ENCODE measurements at regions not wholly inside any gene's neighbourhood (a gene's known extent, or its start where the extent isn't known, plus 50 kb on each side); places are given as distances from the start of the nearest gene placed in this dataset.

DNA sequence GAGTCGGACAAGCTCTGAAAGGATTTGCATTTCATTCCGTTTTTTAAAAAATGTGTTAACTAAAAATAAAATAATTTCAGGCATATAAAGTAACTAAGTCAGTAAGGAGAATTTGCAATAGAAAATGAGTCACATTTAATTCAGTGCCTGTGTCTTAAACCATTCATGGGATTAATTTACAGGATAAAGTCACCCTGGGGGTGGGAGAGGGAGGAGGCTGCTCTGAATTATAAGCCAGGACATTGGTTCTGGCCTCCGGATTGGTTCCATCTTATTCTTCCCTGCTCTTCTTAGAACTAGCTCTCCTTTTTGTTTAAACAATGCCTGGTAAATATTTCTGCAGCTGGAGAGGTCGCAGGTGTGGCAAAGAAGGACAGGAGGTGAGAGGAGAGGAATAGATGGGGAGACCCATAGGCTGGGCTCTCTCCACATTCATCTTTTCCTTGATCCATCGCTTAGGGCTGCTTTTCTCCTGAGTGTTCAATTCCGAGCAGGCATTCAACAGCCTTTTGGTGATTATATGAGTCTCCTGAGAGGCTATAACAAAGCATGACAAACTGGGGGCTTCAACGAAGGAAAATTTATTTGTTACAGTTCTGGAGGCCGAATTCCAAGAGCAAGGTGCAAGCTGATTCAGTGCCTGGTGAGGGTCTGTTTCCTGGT, 319.2 kb downstream of the PHKB start:
- Histone ChIP-seq H2BK12ac (ENCODE audit: low read length in 2 of 2) (no peak overlapping the region), H3K4ac (ENCODE audit: low read depth in 1 of 2, low read length in 2 of 2) (no peak overlapping the region), H2AK5ac (ENCODE audit: low read length, severe bottlenecking) (no peak overlapping the region), H2AFZ (ENCODE audit: low read depth, low read length) (no peak overlapping the region), H4K8ac (ENCODE audit: low read length) (no peak overlapping the region), H3K4me3 (ENCODE audit: insufficient read depth in 1 of 2, low read depth in 1 of 2, low read length in 2 of 2) (peak overlapping the region in 1 of 2 experiments; percentile 75), H3K14ac (ENCODE audit: low read length in 2 of 2) (no peak overlapping the region), H2BK5ac (ENCODE audit: low read depth, low read length, poor library complexity, severe bottlenecking) (no peak overlapping the region), H3K4me2 (ENCODE audit: low read length, poor library complexity, severe bottlenecking) (no peak overlapping the region), H3K27ac (ENCODE audit: low read length, poor library complexity, severe bottlenecking) (no peak overlapping the region), H3K23ac (ENCODE audit: low read length in 2 of 2) (no peak overlapping the region), H3K27me3 (ENCODE audit: control insufficient read depth in 1 of 2, insufficient read depth in 1 of 2, low read length in 2 of 2) (no peaks in the 10 kb centered on the region), H3K4me1 (ENCODE audit: control insufficient read depth, insufficient read depth, low read depth, low read length) (peaks cover 2% of the 10 kb centered on the region), H4K91ac (ENCODE audit: low read length) (no peak overlapping the region), H3K79me1 (replicated peaks; ENCODE audit: low read length, poor library complexity, severe bottlenecking) (no peaks in the 10 kb centered on the region), H3K9ac (ENCODE audit: low read length) (peak overlapping the region; percentile 62), H3K18ac (ENCODE audit: low read depth in 1 of 2, low read length in 2 of 2) (no peak overlapping the region), H2BK120ac (ENCODE audit: low read depth, low read length) (no peak overlapping the region), H3K9me3 (ENCODE audit: control insufficient read depth, low read length) (no peaks in the 10 kb centered on the region), H2BK15ac (ENCODE audit: low read depth, poor library complexity, severe bottlenecking) (no peak overlapping the region), H3K36me3 (ENCODE audit: control insufficient read depth in 1 of 2, insufficient read depth in 2 of 2, low read depth in 1 of 2, low read length in 2 of 2) (no peaks in the 10 kb centered on the region)
- no peak for DNase-seq
- WGBS = 84% methylated on average over 5 of the region's 8 CpGs

DNA sequence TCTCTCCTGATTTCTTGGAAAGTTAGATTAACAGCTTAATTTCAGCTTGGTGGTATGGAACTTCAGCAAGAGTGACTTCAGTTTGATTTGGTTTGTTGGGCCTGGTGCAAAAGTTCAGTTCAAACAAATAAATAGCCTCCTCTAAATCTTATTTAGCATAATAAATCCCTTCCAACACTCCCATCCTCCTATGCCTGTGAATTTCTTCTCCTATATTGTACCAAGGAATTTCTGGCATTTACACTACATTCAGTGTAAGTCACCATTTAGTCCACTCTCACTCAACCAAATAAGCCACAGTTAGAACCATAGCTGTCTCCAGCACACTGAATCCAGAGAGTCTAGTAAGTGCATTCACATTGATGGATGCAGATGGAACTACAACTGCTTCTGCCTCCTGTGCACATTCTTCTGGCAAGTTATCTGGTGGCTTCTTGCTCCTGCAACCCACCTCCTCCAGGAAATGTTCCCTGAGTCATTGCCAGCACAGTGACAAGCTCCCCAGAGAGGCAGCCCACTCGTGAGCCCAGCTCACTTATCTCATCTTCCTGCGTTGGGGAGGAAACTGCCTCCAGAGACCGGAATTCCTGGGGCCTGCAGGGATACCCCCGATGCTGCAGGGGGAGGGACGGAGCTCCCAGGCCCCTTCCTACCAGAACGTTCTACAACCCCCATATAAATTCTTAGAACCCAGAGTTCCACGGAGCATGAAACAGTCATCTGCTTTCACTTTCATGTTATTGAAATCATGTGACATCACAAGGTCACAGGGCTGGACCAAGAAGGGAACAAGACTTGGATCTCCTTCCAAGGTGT, 318.3 kb downstream of the PHKB start:
- Histone ChIP-seq H3K79me1 (replicated peaks; ENCODE audit: low read length, poor library complexity, severe bottlenecking) (no peaks in the 10 kb centered on the region), H2AK5ac (ENCODE audit: low read length, severe bottlenecking) (no peak overlapping the region), H2BK15ac (ENCODE audit: low read depth, poor library complexity, severe bottlenecking) (no peak overlapping the region), H3K4me2 (ENCODE audit: low read length, poor library complexity, severe bottlenecking) (no peak overlapping the region), H2BK12ac (ENCODE audit: low read length in 2 of 2) (no peak overlapping the region), H4K8ac (ENCODE audit: low read length) (peak overlapping the region; percentile 60), H3K23ac (ENCODE audit: low read length in 2 of 2) (no peak overlapping the region), H3K36me3 (ENCODE audit: control insufficient read depth in 1 of 2, insufficient read depth in 2 of 2, low read depth in 1 of 2, low read length in 2 of 2) (no peaks in the 10 kb centered on the region), H3K4me3 (ENCODE audit: insufficient read depth in 1 of 2, low read depth in 1 of 2, low read length in 2 of 2) (peak overlapping the region in 1 of 2 experiments; percentile 75), H3K4me1 (ENCODE audit: control insufficient read depth, insufficient read depth, low read depth, low read length) (peaks cover 3% of the 10 kb centered on the region), H3K27ac (ENCODE audit: low read length, poor library complexity, severe bottlenecking) (no peak overlapping the region), H3K27me3 (ENCODE audit: control insufficient read depth in 1 of 2, insufficient read depth in 1 of 2, low read length in 2 of 2) (no peaks in the 10 kb centered on the region), H3K18ac (ENCODE audit: low read depth in 1 of 2, low read length in 2 of 2) (no peak overlapping the region), H3K4ac (ENCODE audit: low read depth in 1 of 2, low read length in 2 of 2) (no peak overlapping the region), H4K91ac (ENCODE audit: low read length) (no peak overlapping the region), H2BK5ac (ENCODE audit: low read depth, low read length, poor library complexity, severe bottlenecking) (no peak overlapping the region), H2BK120ac (ENCODE audit: low read depth, low read length) (no peak overlapping the region), H2AFZ (ENCODE audit: low read depth, low read length) (peak overlapping the region; percentile 81), H3K14ac (ENCODE audit: low read length in 2 of 2) (peak overlapping the region in 1 of 2 experiments; percentile 89), H3K9me3 (ENCODE audit: control insufficient read depth, low read length) (no peaks in the 10 kb centered on the region), H3K9ac (ENCODE audit: low read length) (peak overlapping the region; percentile 62)
- DNase-seq = peak; percentile 22
- WGBS = 44% methylated on average over 7 of the region's 7 CpGs

DNA sequence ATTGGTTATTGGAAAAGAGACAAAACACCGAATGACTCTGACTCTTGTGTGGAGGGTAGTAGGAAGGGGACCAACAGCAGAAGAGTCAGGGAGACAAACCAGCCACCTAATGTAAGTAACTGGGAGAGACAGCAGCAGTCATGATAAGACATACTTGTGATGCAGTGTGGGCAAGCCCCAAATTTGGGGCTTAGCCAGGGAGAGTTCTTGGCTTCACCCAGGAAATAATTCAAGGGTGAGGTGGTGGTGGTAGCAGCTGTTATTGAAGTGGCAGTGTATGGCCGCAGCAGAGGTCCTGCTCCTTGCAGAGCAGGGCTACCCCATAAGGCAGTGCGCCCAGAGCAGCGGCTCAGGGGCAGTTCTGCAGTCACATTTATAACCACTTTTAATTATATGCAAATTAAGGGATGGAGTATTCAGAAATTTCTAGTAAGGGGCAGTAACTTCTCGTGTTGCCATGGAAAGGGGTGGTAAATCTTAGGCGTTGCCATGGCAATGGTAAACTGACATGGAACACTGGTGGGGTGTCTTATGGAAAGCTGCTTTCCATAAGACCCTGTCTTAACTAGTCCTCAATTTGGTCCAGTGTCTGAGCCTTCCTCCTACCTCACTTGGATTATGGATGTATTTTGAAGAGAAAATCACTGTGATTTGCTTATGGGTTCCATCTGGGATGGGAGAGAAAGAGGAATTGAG, 317.1 kb downstream of the PHKB start:
- Histone ChIP-seq H3K9me3 (ENCODE audit: control insufficient read depth, low read length) (no peaks in the 10 kb centered on the region), H3K27ac (ENCODE audit: low read length, poor library complexity, severe bottlenecking) (no peak overlapping the region), H2AFZ (ENCODE audit: low read depth, low read length) (no peak overlapping the region), H2BK12ac (ENCODE audit: low read length in 2 of 2) (no peak overlapping the region), H3K4me3 (ENCODE audit: insufficient read depth in 1 of 2, low read depth in 1 of 2, low read length in 2 of 2) (no peak overlapping the region), H3K9ac (ENCODE audit: low read length) (no peak overlapping the region), H3K27me3 (ENCODE audit: control insufficient read depth in 1 of 2, insufficient read depth in 1 of 2, low read length in 2 of 2) (no peaks in the 10 kb centered on the region), H4K8ac (ENCODE audit: low read length) (no peak overlapping the region), H2AK5ac (ENCODE audit: low read length, severe bottlenecking) (no peak overlapping the region), H3K79me1 (replicated peaks; ENCODE audit: low read length, poor library complexity, severe bottlenecking) (no peaks in the 10 kb centered on the region), H2BK15ac (ENCODE audit: low read depth, poor library complexity, severe bottlenecking) (no peak overlapping the region), H3K4ac (ENCODE audit: low read depth in 1 of 2, low read length in 2 of 2) (no peak overlapping the region), H3K36me3 (ENCODE audit: control insufficient read depth in 1 of 2, insufficient read depth in 2 of 2, low read depth in 1 of 2, low read length in 2 of 2) (no peaks in the 10 kb centered on the region), H4K91ac (ENCODE audit: low read length) (no peak overlapping the region), H2BK5ac (ENCODE audit: low read depth, low read length, poor library complexity, severe bottlenecking) (no peak overlapping the region), H3K4me1 (ENCODE audit: control insufficient read depth, insufficient read depth, low read depth, low read length) (peaks cover 3% of the 10 kb centered on the region), H3K23ac (ENCODE audit: low read length in 2 of 2) (no peak overlapping the region), H2BK120ac (ENCODE audit: low read depth, low read length) (no peak overlapping the region), H3K18ac (ENCODE audit: low read depth in 1 of 2, low read length in 2 of 2) (no peak overlapping the region), H3K4me2 (ENCODE audit: low read length, poor library complexity, severe bottlenecking) (no peak overlapping the region), H3K14ac (ENCODE audit: low read length in 2 of 2) (no peak overlapping the region)
- no peak for DNase-seq
- 87% methylated on average over 4 of the region's 6 CpGs for WGBS

DNA sequence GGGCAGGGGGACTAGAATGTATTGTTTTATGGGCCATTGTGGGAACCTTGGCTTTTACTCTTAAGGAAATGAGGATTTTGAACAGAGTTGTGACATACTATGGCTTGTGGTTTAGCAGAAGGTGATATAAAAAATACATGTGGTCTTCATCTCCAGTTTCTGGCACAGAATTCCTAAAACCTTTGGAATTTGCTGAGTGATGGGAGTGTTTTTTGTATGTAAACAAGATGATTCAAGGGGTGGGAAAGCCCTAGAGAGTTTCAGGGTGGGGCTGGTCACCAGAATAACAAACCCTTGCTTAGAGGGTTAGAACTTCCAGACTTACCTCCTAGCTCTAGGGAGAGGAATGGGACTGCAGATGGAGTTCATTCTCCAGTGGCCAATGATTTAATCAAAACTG, 316.1 kb downstream of the PHKB start:
- Histone ChIP-seq H3K4me1 (ENCODE audit: control insufficient read depth, insufficient read depth, low read depth, low read length) (peaks cover 3% of the 10 kb centered on the region), H3K9ac (ENCODE audit: low read length) (no peak overlapping the region), H3K18ac (ENCODE audit: low read depth in 1 of 2, low read length in 2 of 2) (no peak overlapping the region), H3K27ac (ENCODE audit: low read length, poor library complexity, severe bottlenecking) (no peak overlapping the region), H3K4me2 (ENCODE audit: low read length, poor library complexity, severe bottlenecking) (no peak overlapping the region), H4K8ac (ENCODE audit: low read length) (no peak overlapping the region), H2AK5ac (ENCODE audit: low read length, severe bottlenecking) (no peak overlapping the region), H3K9me3 (ENCODE audit: control insufficient read depth, low read length) (no peaks in the 10 kb centered on the region), H2BK12ac (ENCODE audit: low read length in 2 of 2) (no peak overlapping the region), H2BK120ac (ENCODE audit: low read depth, low read length) (no peak overlapping the region), H3K79me1 (replicated peaks; ENCODE audit: low read length, poor library complexity, severe bottlenecking) (no peaks in the 10 kb centered on the region), H3K4me3 (ENCODE audit: insufficient read depth in 1 of 2, low read depth in 1 of 2, low read length in 2 of 2) (no peak overlapping the region), H3K4ac (ENCODE audit: low read depth in 1 of 2, low read length in 2 of 2) (no peak overlapping the region), H3K14ac (ENCODE audit: low read length in 2 of 2) (no peak overlapping the region), H2AFZ (ENCODE audit: low read depth, low read length) (no peak overlapping the region), H2BK5ac (ENCODE audit: low read depth, low read length, poor library complexity, severe bottlenecking) (no peak overlapping the region), H2BK15ac (ENCODE audit: low read depth, poor library complexity, severe bottlenecking) (no peak overlapping the region), H3K36me3 (ENCODE audit: control insufficient read depth in 1 of 2, insufficient read depth in 2 of 2, low read depth in 1 of 2, low read length in 2 of 2) (no peaks in the 10 kb centered on the region), H3K23ac (ENCODE audit: low read length in 2 of 2) (no peak overlapping the region), H4K91ac (ENCODE audit: low read length) (no peak overlapping the region), H3K27me3 (ENCODE audit: control insufficient read depth in 1 of 2, insufficient read depth in 1 of 2, low read length in 2 of 2) (no peaks in the 10 kb centered on the region)
- peak; percentile 6 for DNase-seq

All from mesenchymal stem cell (in vitro differentiated cells and primary cell).